GM19023 (cell line): ENCODE measurements at regions not wholly inside any gene's neighbourhood (a gene's known extent, or its start where the extent isn't known, plus 50 kb on each side); places are given as distances from the start of the nearest gene placed in this dataset.
"Not testable (repeated sequence)": the region's sequence is repeated elsewhere in the genome, so short reads cannot be mapped to it uniquely, and the experiment has no call there.

Experiments used
- ATAC-seq: cut with Tn5 transposase; IDR thresholded peaks from one replicate; pipeline ENCODE4 v1.9.1; 2021; ENCODE audit warnings: mild to moderate bottlenecking, moderate library complexity; ENCODE audit not compliant: unreplicated experiment

DNA sequence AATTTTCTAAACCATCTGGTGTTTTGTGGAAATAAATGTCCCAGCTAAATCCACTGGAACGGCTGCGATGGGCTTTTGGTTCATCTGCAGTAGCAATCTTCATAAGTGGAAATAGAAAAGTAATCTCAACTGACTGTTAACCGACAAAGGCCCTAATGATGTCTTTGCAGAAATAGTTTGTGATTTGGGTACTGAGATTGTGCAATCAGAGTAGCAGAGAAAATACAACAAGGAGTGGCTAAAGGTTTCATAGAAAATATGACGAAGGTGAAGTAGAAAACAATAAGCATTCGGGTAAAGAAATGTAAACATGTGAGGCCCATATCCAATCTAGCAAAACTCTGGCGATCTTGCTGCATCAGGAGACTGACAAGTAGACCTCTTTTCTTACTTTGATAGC is 262.6 kb upstream of the MCTP2 start:
- ATAC-seq = no peak

DNA sequence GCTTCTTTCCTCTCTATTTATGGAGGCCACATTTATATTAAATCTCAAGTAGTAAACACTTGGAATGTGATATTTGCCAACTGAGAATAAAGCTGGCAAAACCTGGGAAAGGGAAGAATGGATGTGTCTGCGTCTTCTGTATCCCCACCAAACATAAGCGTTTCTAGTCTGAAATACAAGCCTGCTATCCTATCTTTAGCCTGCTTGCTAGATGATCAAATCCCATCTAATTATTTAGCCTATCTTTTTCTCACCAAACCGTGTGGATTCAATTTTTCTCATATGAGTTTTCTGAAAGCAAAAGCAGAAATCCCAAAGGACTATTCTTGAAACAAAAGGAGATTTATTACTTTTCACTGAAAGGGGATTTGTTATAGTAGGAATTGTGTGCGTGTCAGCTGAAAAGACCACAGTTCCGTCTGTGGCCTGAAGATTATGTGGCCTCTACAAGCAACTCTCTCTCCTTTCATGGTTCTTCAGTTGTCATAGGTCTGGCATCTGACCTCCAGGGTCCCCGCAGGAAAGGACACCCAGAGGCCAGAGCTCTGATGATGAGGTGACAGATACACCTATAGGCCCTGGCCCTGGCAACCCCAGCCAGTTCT is 266.0 kb upstream of the MCTP2 start:
- ATAC-seq = no peak

DNA sequence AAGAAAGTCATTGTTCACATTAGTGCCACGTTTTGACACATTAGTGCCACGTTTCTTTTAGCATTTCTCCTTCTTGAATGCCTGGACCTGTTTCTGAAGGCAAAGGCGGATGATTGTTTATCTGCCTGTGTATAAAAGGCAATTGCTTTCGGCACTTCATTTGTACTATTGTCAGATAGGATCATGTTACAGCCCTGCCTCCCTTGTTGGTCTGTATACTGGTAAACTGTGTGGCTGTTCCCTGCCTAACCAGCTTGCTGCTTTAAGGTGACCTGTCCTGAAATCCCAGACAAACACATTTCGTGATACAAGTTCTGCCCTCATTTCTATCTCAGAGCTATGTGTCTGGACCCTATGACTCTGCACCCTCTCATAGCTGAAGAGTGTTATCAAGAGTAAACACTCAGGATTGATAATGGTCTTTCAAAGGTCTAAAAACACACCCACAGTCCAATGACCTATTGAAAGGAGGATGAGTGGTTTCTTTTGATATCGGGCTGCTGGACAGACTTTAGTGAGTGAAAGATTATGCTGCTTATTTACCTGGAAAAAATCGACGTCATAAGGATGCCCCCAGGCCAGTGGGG is 276.3 kb upstream of the MCTP2 start:
- no peak for ATAC-seq

DNA sequence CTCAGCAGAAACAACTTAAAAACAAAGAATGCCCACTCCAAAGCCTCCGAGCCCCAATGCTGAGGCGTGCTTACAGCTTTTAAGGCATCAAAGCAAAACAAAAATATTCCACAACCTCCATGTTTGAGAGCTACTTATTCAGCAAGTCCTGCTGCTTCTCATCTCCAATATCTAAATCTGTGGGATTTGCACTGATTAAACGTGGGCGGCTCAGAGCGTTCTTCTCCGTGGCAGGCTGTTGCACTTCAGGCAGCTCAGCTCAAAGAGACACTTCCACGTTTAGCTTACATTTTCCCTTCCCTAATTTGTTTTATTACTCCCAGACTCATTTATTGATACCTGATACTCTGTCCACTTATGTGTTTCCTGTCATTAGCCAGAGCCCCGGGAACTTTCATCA is 282.6 kb upstream of the MCTP2 start:
- no peak for ATAC-seq

DNA sequence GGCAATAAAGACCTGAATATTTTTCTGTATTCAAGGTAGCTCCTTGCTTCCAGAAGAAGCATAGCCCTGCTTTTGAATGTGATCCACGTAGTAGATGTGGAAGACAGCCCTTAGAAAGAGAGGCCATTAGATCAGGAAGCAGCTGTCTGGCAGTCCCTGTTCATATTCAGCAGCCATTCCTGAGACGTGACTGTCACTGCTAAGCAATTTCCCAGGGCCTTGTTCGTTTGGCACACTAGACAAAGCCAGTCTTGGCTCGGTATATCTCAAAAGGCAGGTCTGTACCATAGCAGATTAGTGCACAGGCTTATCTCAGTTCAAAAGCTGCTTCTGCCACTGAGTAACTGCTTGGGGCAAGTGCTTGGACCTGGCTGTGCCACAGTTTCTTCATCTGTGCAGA is 287.8 kb upstream of the MCTP2 start:
- ATAC-seq = no peak

DNA sequence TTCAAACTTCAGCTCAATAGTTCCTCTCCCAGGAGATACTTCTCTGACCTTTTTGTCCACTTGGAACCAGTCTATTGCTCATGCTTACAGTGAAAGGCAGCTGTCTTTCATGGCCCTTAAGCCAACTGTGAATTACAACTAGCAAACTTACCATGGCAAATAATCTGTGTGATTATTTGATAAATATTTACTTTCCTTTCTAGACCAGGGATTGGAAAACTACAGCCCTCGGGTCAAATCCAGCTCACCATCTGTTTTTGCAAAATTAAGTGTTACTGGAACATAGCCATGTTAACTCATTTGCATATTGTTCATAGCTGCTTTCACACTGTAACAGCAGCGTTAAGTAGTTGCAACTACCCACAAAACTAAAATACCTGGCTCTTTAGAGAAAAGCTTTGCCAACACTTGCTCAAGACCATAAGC is 289.1 kb upstream of the MCTP2 start:
- ATAC-seq = no peak

GRCh38 chr15:93941697-93942096 is 289.7 kb upstream of the MCTP2 start:
- no peak for ATAC-seq

DNA sequence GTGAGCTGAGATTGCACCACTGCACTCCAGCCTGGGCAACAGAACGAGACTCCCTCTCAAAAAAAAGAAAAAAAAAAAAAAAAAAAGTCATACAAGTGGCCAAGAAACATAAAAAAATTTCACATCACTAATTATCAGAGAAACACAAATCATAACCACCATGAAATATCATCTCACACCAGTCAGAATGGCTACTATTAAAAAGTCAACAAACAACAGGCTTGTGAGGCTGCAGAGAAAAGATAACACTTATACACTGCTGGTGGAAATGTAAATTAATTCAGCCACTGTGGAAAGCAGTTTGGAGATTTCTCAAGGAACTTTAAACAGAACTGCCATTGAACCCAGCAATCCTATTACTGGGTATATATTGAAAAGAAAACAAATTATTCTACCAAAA is 291.1 kb upstream of the MCTP2 start:
- no peak for ATAC-seq

- ATAC-seq = no peak
Measured at GRCh38 chr15:93932164-93932776, 299.1 kb upstream of the MCTP2 start.

DNA sequence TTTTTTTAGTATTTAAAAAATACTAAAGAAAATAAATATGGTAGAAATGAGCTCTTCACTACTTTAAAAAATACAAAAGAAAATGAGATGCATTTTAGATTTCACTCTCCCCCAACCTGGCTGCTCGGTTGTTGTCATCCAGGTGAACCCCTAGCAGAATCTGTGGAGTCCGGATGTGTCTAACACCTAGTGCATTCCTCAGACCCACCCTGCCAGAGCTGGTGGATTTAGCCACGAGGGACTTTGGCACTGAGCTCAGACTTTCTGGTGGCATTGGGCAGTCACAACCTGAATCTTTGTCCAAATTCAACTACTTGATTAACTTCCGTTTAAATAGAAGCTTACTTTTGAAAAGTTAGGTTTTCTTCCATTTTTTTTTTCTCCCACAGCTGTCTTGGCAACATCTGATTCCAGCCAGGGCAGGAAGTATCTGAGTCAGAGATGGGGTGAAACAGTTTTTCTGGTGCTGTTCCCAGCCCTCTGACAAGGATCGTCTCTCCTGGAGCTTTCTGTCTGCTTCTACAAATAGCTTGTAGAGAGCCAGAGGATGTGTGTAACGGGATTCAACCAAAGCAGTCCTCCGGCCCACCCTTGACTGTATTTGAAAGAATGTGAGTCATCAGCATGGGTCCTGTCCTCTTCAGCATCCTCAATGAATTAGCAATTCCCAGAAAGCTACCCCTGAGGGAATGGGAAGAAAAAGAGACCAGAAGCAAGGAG is 301.8 kb upstream of the MCTP2 start:
- no peak for ATAC-seq

- ATAC-seq = no peak
Measured at GRCh38 chr15:93920204-93920603, 311.2 kb upstream of the MCTP2 start.

DNA sequence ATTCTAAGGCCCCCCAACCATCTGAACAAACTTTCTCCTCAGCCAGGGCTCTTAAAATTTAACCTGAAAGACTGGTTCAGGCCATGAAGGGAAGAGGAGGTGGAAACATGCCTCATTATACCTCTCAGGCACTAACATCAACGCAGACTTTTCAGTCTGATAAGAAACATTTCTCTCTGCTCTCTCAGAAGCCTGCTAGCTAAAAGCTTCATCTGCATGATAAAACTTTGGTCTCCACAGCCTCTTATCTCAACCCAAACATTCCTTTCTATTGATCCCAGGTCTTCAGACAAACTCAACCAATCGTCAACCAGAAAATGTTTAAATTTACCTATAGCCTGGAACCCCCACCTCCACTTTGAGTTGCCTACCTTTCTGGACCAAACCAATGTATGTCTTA is 312.6 kb upstream of the MCTP2 start:
- ATAC-seq = not testable (repeated sequence)

DNA sequence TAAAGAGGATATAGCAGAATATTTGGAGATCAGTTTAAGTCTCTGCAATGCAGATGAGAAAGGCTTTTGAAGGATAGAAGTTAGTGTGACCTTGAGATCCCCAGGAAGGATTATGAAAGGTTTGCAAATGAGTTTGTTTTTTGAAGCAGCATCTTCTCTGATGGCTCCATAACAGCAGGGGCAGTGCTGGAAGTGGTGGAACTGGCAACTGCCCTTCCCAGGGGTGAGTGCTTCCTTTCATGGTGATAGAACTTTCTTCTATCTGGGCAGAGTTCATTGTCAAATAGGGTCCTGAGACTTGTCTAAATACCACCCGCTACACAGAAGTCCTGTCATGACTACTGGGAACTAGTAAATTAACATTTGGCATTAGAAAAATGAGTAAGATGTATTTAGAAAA is 314.2 kb upstream of the MCTP2 start:
- no peak for ATAC-seq

GRCh38 chr15:93913871-93914270 is 317.5 kb upstream of the MCTP2 start:
- no peak for ATAC-seq

DNA sequence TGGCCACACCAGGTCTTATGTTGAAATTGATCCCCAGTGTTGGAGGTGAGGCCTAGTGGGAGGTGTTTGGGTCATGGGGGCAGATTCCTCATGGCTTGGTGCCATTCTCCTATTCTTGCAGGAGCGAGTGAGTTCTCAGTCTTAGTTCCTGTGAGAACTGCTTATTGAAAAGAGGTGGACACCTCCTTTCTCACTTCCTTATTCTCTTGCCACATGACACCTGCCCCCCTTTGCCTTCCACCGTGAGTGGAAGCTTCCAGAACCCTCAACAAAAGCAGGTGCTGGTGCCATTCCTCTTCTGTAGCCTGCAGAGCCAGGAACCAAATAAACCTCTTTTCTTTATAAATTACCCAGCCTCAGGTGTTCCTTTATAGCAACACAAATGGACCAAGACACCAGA is 318.1 kb upstream of the MCTP2 start:
- no peak for ATAC-seq

DNA sequence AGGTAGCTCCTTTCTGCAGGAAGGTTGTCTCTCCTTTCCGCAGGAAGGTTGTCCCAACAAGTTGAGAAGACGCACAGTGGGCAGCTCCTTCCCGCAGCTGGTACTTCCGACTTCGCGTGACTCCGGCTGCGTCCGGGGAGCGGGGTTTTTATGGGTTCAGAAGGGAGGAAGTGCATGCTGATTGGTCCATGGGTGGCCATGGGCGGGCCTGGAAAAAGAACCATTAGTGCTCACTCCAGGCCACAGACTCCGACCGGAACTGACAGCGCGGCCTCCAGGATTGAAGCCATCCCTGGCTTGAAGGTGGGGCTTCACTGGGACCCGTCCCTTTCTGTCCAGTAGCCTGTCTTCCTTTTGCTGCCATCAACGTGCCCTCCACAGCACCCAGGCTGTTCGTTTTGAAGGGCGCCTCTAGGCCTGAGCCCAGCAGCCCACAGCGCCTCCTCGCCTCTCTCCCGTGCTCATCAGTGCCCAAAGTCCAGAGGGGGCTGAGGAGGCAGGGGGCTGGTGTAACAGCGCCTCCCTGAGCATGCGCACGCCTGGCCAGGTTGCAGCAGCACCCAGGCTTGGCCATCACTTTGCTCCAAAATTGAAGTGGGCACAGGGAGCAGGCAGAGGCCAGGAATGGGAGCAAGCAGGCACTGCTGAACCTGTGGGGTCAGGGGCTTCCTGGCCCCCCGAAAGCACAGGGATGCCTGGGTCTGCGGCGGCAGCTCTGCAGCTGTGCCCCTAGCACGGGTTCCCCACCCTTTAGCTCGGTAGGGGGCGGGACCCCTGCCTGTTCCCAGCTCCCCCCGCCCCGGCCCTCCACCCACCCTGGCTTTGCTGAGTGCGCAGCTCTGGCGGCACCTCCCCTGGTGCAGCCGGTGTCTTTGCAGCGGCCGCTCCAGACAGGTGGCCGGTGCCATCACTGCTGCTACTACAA is 330.6 kb upstream of the MCTP2 start:
- ATAC-seq = no peak

DNA sequence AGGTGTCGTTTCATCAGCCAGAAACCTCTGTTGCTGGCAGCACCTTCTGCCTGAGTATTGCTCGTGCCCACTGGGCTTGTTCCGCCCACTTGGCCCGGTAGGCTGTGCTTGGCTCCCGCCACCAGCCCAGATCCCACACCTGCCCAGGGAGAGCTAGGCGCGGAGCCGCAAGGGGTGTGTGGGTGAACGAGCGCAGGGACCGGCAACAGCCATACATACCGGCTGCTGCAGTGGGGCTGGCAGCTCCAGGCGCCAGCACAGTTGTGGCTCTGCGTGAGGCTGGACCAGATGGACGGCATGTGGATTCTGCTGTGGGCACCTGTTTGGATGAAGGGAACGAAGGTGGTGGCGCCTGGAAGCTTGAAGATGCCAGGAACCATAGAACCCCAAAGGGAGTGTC is 331.5 kb upstream of the MCTP2 start:
- ATAC-seq = no peak

GRCh38 chr15:93897377-93897776 is 334.0 kb upstream of the MCTP2 start:
- ATAC-seq = no peak

GRCh38 chr15:93895976-93896770 is 335.2 kb upstream of the MCTP2 start:
- no peak for ATAC-seq

GRCh38 chr15:93894438-93895036 is 336.8 kb upstream of the MCTP2 start:
- ATAC-seq = no peak
